Transverse colon (tissue), 3 donors: ENCODE measurements at regions not wholly inside any gene's neighbourhood (a gene's known extent, or its start where the extent isn't known, plus 50 kb on each side); places are given as distances from the start of the nearest gene placed in this dataset.

Experiments
- CTCF ChIP-seq, 5 experiments: fragments of 200-600 bp in 3 of 5; fragments of 450-650 bp in 2 of 5; sonication (generic) in 3 of 5; IDR thresholded peaks; 1 replicate in 2 of 5; 2 replicates in 3 of 5; pipeline ENCODE4 v1.5.1; 2016 to 2017; ENCODE audit warnings: antibody characterized with exemption in 5 of 5, inconsistent platforms in 3 of 5, mild to moderate bottlenecking in 2 of 5, moderate library complexity in 1 of 5
- EP300 ChIP-seq: sonication (generic); formaldehyde crosslinking; IDR thresholded peaks from one replicate; pipeline ENCODE4 v1.6.1; 2017; ENCODE audit warnings: antibody characterized with exemption, low read depth
- POLR2A ChIP-seq: fragments of 450-650 bp; IDR thresholded peaks from one replicate; pipeline ENCODE4 v1.6.1; 2016; ENCODE audit warnings: antibody characterized with exemption, mild to moderate bottlenecking, moderate library complexity

GRCh38 chr1:230556453-230556852 is 85.8 kb upstream of the COG2 start:
- no peak for TF ChIP-seq EP300
- TF ChIP-seq POLR2A = no peak
- TF ChIP-seq CTCF (IDR thresholded peaks at IDR 0.05) = no peak
